Vagina (tissue), 2 donors: ENCODE measurements at regions not wholly inside any gene's neighbourhood (a gene's known extent, or its start where the extent isn't known, plus 50 kb on each side); places are given as distances from the start of the nearest gene placed in this dataset.

ENCODE experiments used
- POLR2A ChIP-seq, 2 donors: fragments of 450-650 bp; IDR thresholded peaks; one replicate each; pipeline ENCODE4 v1.6.1; 2017; ENCODE audit warnings: antibody characterized with exemption in 2 of 2, mild to moderate bottlenecking in 2 of 2, moderate library complexity in 2 of 2
- POLR2AphosphoS5 ChIP-seq, 2 donors: sonication (generic); formaldehyde crosslinking; IDR thresholded peaks; one replicate each; pipeline ENCODE4 v1.9.0; 2017; ENCODE audit warnings: antibody characterized with exemption in 2 of 2, mild to moderate bottlenecking in 2 of 2, low read depth in 1 of 2; ENCODE audit not compliant: insufficient read depth in 1 of 2
- TF ChIP-seq, protein P1 (sequence below), 3 experiments: fragments of 450-650 bp in 2 of 3; fragments of 200-600 bp in 1 of 3; sonication (generic) in 1 of 3; IDR thresholded peaks; one replicate each; pipeline ENCODE4 v1.5.1; 2017 to 2019; ENCODE audit warnings: antibody characterized with exemption in 3 of 3, mild to moderate bottlenecking in 2 of 3, moderate library complexity in 2 of 3

DNA sequence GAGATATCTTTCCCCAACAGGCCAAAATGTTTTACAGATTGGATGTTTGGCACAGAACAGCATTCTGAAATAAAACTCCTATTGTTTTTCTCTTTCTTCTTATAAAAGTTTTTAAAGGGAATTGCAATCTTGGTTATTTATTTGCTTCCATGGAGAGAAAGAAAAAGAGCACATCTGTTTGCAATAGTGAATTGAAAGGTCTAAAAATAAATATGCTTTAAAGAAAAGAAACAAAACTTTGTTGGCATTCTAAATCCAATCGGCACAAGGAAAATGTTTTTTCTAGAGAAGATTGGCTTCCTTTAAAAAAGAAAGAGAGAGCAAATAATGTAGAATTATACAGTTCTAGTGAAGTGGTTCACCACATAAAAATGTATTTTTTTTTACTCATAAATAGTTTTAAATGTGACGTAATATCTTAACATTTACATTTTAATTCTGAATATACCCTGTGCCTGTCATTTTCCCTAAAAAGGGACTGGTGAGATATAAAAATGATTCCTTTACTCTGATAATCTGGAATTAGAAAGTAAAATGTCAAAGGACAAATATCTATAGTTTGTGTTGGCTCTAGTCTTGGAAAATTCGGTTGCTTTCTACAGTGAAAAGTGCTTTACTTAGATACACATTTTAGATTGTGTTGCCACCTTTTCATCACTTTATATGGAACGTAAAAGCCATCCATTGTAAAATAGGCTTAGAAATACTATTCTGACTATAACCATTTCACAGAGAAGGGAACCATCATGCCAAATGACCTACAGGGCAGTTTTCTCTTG lies 257.4 kb upstream of the CBLB start:
- TF ChIP-seq, protein P1, sequence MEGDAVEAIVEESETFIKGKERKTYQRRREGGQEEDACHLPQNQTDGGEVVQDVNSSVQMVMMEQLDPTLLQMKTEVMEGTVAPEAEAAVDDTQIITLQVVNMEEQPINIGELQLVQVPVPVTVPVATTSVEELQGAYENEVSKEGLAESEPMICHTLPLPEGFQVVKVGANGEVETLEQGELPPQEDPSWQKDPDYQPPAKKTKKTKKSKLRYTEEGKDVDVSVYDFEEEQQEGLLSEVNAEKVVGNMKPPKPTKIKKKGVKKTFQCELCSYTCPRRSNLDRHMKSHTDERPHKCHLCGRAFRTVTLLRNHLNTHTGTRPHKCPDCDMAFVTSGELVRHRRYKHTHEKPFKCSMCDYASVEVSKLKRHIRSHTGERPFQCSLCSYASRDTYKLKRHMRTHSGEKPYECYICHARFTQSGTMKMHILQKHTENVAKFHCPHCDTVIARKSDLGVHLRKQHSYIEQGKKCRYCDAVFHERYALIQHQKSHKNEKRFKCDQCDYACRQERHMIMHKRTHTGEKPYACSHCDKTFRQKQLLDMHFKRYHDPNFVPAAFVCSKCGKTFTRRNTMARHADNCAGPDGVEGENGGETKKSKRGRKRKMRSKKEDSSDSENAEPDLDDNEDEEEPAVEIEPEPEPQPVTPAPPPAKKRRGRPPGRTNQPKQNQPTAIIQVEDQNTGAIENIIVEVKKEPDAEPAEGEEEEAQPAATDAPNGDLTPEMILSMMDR (IDR thresholded peaks at IDR 0.05), result no peak
- TF ChIP-seq POLR2AphosphoS5 (IDR thresholded peaks at IDR 0.05; ENCODE audit: insufficient read depth in 1 of 2, low read depth in 1 of 2) (no peak), POLR2A (IDR thresholded peaks at IDR 0.05) (no peak)
